ENCODE measurements at regions not wholly inside any gene's neighbourhood (a gene's known extent, or its start where the extent isn't known, plus 50 kb on each side); places are given as distances from the start of the nearest gene placed in this dataset.
"Not testable (repeated sequence)": the region's sequence is repeated elsewhere in the genome, so short reads cannot be mapped to it uniquely, and the experiment has no call there.

- not testable (repeated sequence) for DNase-seq
Observed at GRCh38 chr2:242010252-242011166, 141.0 kb downstream of the RTP5 start.

GRCh38 chr2:242011167-242011513, 141.6 kb downstream of the RTP5 start:
- DNase-seq: peak; percentile 40 to 50

- no peak for DNase-seq
Observed at GRCh38 chr2:242011516-242011915, 142.0 kb downstream of the RTP5 start.

- no peak for DNase-seq
Observed at GRCh38 chr2:242011991-242012764, 142.6 kb downstream of the RTP5 start.

GRCh38 chr2:242012956-242013764, 143.6 kb downstream of the RTP5 start:
- no peak for DNase-seq

- no peak for DNase-seq
Observed at GRCh38 chr2:242013771-242014170, 144.2 kb downstream of the RTP5 start.

- no peak for DNase-seq
Observed at GRCh38 chr2:242015108-242016065, 145.9 kb downstream of the RTP5 start.

- no peak for DNase-seq
Observed at GRCh38 chr2:242017086-242017485, 147.6 kb downstream of the RTP5 start.

- DNase-seq: not testable (repeated sequence)
Observed at GRCh38 chr2:242018416-242018815, 148.9 kb downstream of the RTP5 start.

- no peak for DNase-seq
Observed at GRCh38 chr2:242019344-242019743, 149.8 kb downstream of the RTP5 start.

- no peak for DNase-seq
Observed at GRCh38 chr2:242020196-242021004, 150.9 kb downstream of the RTP5 start.

GRCh38 chr2:242022550-242023290, 153.2 kb downstream of the RTP5 start:
- no peak for DNase-seq

- no peak for DNase-seq
Observed at GRCh38 chr2:242024751-242025355, 155.3 kb downstream of the RTP5 start.

- DNase-seq: no peak
Observed at GRCh38 chr2:242027676-242028450, 158.3 kb downstream of the RTP5 start.

- DNase-seq: no peak
Observed at GRCh38 chr2:242029422-242030225, 160.1 kb downstream of the RTP5 start.

- DNase-seq: no peak
Observed at GRCh38 chr2:242030226-242030575, 160.7 kb downstream of the RTP5 start.

GRCh38 chr2:242030858-242031257, 161.3 kb downstream of the RTP5 start:
- DNase-seq: no peak

- DNase-seq: peak; percentile 46 to 51
Observed at GRCh38 chr2:242031481-242032019, 162.0 kb downstream of the RTP5 start.
